Limb (tissue), 2 donors: ENCODE measurements at regions not wholly inside any gene's neighbourhood (a gene's known extent, or its start where the extent isn't known, plus 50 kb on each side); places are given as distances from the start of the nearest gene placed in this dataset.

Experiments used
- DNase-seq, 2 donors: peaks; one replicate each; pipeline ENCODE4 v3.0.0-alpha.2; 2016; ENCODE audit errors: extremely low spot score in 2 of 2

DNA sequence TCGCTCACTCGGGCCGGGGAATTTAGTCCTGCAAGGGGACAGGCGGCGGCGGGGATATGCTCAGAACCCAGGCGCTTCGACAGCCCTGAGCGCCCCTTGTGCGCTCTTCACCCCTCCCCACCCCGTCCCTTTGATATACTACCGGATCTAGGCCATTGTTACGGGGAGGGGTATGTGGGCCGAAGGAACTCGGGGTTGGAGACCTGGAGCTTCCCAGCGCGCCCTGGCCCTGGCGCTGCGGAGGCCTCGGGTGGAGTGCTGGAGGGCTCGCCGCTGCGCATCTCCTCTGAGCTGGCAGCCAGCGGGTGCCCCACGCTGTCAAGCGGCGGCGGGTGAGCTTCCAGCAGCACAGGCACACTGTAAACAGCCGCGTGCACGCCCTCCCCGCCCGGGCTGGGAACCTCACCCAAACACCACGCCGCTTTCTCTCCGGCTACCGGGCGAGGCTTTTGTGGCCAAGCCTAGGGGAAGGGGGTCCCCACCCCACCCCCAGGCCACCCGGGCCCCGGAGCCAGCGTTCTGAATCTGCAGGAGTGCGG is 54.5 kb upstream of the BCOR start:
- no peak for DNase-seq

- peak in 1 of 2 donors; percentile 54 for DNase-seq
Observed at GRCh38 chrX:40151211-40152172, 53.7 kb upstream of the BCOR start.

DNA sequence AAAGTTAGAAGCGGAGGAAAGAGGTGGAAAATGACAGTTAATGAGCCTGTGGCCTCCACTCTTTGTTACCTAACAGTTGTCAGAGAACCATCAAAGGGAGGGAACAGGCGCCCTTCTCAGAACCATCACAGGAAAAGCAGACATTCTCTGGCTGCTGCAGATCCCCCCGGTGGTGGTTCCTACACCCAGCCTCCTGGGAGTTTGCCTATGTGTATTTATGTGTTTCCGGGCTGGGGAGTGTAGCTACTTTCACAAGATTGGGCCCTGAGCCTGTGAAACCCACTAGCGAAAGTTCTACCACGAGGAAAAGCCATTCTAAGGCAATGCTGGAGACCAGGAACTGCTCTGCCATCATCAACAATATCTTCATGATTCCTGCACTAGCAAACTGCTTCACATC is 52.7 kb upstream of the BCOR start:
- DNase-seq = no peak

GRCh38 chrX:40149286-40150175 is 51.8 kb upstream of the BCOR start:
- DNase-seq = no peak

GRCh38 chrX:40148385-40149285 is 50.9 kb upstream of the BCOR start:
- DNase-seq = peak in 1 of 2 donors; percentile 51

DNA sequence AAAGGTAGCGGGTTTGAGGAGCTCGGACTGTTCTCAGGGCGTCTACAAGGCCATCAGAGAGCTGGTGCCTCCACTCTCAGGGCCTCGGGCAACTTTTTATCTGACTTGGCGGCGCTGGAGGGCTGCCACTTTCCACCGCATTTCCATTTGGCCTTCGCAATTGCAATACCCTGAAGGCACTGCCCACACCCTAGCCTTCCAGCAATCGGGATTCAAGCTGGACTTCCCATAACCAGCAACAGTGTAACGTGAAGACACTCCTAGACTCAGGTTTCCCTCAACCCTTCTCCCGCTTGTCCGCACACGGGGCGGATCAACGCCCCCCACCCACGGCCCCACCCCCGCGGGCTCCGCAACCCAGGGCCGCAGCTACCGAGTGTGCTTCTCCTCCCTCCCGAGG is 50.2 kb upstream of the BCOR start:
- no peak for DNase-seq
